ENCODE measurements at regions not wholly inside any gene's neighbourhood (a gene's known extent, or its start where the extent isn't known, plus 50 kb on each side); places are given as distances from the start of the nearest gene placed in this dataset.

DNA sequence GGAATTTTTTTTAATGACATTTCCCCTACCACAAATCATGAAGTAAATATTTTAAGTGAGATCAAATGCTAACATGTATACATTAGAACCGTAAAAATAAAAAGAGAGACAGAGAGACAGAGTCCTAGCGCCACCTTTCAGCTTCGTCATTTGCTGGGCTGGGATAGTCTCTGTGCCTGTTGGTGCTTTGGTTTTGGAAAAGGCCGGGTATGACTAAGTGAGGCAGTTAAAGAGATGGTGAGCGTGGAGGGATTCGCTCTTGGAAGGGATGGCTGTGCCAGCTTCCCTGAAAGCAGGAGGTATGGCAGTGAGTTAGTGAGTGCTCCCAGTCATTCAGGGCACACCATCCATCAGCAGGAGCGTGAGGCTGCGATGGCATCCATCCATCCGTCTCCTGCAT, 729.6 kb upstream of the WWC1 start:
- DNase-seq (ENCODE audit: low spot score) = no peak
- peaks cover 57% of the 10 kb centered on the region for H3K27me3 Mint-ChIP-seq (ENCODE audit: low read depth)
- TF ChIP-seq, protein P1, sequence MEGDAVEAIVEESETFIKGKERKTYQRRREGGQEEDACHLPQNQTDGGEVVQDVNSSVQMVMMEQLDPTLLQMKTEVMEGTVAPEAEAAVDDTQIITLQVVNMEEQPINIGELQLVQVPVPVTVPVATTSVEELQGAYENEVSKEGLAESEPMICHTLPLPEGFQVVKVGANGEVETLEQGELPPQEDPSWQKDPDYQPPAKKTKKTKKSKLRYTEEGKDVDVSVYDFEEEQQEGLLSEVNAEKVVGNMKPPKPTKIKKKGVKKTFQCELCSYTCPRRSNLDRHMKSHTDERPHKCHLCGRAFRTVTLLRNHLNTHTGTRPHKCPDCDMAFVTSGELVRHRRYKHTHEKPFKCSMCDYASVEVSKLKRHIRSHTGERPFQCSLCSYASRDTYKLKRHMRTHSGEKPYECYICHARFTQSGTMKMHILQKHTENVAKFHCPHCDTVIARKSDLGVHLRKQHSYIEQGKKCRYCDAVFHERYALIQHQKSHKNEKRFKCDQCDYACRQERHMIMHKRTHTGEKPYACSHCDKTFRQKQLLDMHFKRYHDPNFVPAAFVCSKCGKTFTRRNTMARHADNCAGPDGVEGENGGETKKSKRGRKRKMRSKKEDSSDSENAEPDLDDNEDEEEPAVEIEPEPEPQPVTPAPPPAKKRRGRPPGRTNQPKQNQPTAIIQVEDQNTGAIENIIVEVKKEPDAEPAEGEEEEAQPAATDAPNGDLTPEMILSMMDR (IDR thresholded peaks at IDR 0.05) = no peak
- no peak overlapping the region for H3K4me3 Mint-ChIP-seq (ENCODE audit: unreplicated experiment)
- no peak overlapping the region for H3K27ac Mint-ChIP-seq (ENCODE audit: unreplicated experiment)
- no peaks in the 10 kb centered on the region for H3K4me1 Mint-ChIP-seq (ENCODE audit: low read depth)
- H3K36me3 Mint-ChIP-seq (ENCODE audit: low read depth) = no peaks in the 10 kb centered on the region
- no peaks in the 10 kb centered on the region for H3K9me3 Mint-ChIP-seq (ENCODE audit: low read depth)

DNA sequence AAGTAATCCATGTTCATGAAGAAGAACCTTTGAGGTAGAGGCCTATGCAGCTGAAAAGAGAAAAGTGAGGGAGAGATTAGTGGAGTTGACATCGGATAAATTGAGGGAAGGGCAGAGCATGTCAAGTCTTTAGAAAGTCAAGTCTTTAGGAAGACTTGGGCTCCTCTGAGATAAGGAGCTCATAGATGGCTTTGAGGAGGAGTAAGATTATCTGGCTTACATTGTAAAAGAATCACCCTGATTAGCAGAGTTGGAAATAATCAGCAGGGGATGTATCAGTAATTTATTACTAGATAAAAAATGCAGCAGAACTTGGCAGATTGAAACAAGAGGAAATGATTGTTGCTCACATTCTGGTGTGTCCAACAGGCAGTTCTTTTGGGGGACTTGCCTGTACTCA, 727.2 kb upstream of the WWC1 start:
- H3K27ac Mint-ChIP-seq (ENCODE audit: unreplicated experiment) = no peak overlapping the region
- H3K4me1 Mint-ChIP-seq (ENCODE audit: low read depth) = no peaks in the 10 kb centered on the region
- TF ChIP-seq, protein P1 (IDR thresholded peaks at IDR 0.05) = no peak
- no peaks in the 10 kb centered on the region for H3K36me3 Mint-ChIP-seq (ENCODE audit: low read depth)
- DNase-seq (ENCODE audit: low spot score) = no peak
- peaks cover 65% of the 10 kb centered on the region for H3K27me3 Mint-ChIP-seq (ENCODE audit: low read depth)
- H3K9me3 Mint-ChIP-seq (ENCODE audit: low read depth) = no peaks in the 10 kb centered on the region
- H3K4me3 Mint-ChIP-seq (ENCODE audit: unreplicated experiment) = no peak overlapping the region

DNA sequence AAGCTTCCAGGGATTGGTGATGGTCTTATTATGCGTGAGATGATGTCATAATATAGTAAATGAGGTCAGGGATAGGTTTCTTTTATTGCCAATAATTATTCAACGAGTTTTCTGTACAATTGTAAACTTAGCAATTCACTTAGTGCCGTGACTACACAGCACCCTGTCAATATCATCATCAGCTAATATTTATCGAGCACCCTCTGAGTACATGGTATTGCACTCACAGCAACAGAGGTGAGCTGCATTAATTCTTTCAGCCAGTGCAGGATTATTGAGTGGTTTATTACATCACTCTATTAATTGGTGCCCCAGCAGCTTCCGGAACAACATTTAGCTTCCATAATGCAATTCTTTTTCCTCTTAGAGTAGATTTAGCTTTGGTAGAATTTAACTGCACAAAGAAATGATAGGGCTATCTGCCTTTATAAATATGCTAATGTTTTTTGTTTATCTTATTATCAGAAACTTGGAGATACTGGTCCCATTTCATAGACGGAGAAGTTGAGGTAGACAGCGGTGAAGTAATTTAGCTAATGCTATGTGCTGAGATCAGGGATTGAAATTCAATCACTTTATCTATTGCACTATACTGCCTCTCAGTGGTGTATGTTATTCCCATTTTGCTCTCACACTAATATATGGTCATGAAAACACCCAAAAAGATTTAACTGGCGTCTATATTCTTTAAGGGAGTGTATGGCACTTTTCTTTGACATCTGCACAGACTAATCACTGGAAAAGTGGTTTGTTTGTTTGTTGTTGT, 726.1 kb upstream of the WWC1 start:
- TF ChIP-seq, protein P1 (IDR thresholded peaks at IDR 0.05) = peak; percentile 79
- H3K9me3 Mint-ChIP-seq (ENCODE audit: low read depth) = no peaks in the 10 kb centered on the region
- H3K27me3 Mint-ChIP-seq (ENCODE audit: low read depth) = peaks cover 63% of the 10 kb centered on the region
- no peak for DNase-seq (ENCODE audit: low spot score)
- no peak overlapping the region for H3K27ac Mint-ChIP-seq (ENCODE audit: unreplicated experiment)
- no peaks in the 10 kb centered on the region for H3K36me3 Mint-ChIP-seq (ENCODE audit: low read depth)
- H3K4me3 Mint-ChIP-seq (ENCODE audit: unreplicated experiment) = no peak overlapping the region
- no peaks in the 10 kb centered on the region for H3K4me1 Mint-ChIP-seq (ENCODE audit: low read depth)

DNA sequence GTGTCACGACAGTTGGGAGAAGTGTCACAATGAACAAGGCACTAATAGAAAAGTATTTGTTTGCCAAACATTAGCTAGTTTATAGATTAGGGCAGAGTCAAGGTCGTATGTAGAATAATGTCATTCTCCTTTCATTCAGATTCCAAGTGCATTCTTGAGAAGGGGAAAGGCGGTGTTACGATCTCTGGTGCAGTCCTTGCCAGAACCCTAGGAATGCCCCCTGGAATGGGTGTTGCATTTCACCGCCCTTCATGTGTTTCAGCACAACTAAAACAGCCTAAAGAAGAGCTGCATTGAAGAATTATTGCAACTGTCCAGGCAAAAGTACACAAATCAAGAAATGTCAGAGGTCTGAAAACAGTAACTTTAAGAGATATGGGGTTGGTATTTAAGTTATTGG, 721.0 kb upstream of the WWC1 start:
- Mint-ChIP-seq H3K27ac (ENCODE audit: unreplicated experiment) (no peak overlapping the region), H3K4me3 (ENCODE audit: unreplicated experiment) (no peak overlapping the region), H3K27me3 (ENCODE audit: low read depth) (peaks cover 71% of the 10 kb centered on the region), H3K4me1 (ENCODE audit: low read depth) (peaks cover 15% of the 10 kb centered on the region), H3K36me3 (ENCODE audit: low read depth) (no peaks in the 10 kb centered on the region), H3K9me3 (ENCODE audit: low read depth) (no peaks in the 10 kb centered on the region)
- TF ChIP-seq, protein P1 (IDR thresholded peaks at IDR 0.05) = no peak
- no peak for DNase-seq (ENCODE audit: low spot score)

DNA sequence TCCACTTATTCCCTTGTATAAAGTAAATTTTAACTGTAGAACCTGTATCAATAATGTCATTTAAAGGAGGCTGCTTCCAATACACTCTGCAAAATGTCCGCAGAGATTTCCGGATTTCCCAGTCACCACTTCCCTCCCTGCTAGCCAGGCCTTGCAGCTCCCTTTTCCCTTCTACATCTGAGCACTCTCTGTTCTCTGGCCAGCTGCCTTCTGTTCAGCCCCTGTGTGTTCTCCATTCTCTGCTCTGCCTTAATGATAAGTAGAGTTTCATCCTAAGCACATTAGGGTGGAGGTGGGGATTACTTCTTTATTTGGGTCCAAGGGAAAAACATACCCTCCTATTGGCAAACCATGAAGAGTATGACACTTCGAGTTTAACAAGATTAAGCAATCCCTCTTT, 719.6 kb upstream of the WWC1 start:
- Mint-ChIP-seq H3K27me3 (ENCODE audit: low read depth) (peaks cover 77% of the 10 kb centered on the region), H3K27ac (ENCODE audit: unreplicated experiment) (no peak overlapping the region), H3K4me1 (ENCODE audit: low read depth) (peaks cover 15% of the 10 kb centered on the region), H3K4me3 (ENCODE audit: unreplicated experiment) (no peak overlapping the region), H3K36me3 (ENCODE audit: low read depth) (no peaks in the 10 kb centered on the region), H3K9me3 (ENCODE audit: low read depth) (no peaks in the 10 kb centered on the region)
- DNase-seq (ENCODE audit: low spot score) = no peak
- TF ChIP-seq, protein P1 (IDR thresholded peaks at IDR 0.05) = no peak
